HFFc6 (cell line): ENCODE measurements at regions not wholly inside any gene's neighbourhood (a gene's known extent, or its start where the extent isn't known, plus 50 kb on each side); places are given as distances from the start of the nearest gene placed in this dataset.

Source experiments
- DNase-seq: peaks from one replicate; pipeline ENCODE4 v3.0.0-alpha.2; 2018
- H3K27ac Mint-ChIP-seq: 2 replicates; pipeline ENCODE4 v1.8.0; 2020; ENCODE audit warnings: mild to moderate bottlenecking, mixed read lengths
- H3K27me3 Mint-ChIP-seq: 2 replicates; pipeline ENCODE4 v1.8.0; 2021; ENCODE audit warnings: mild to moderate bottlenecking, moderate library complexity, mixed read lengths; ENCODE audit not compliant: insufficient read depth
- H3K36me3 Mint-ChIP-seq: 2 replicates; pipeline ENCODE4 v1.8.0; 2021; ENCODE audit warnings: low read depth, mixed read lengths
- H3K4me1 Mint-ChIP-seq: 2 replicates; pipeline ENCODE4 v1.8.0; 2020; ENCODE audit warnings: low read depth, mixed read lengths
- H3K4me3 Mint-ChIP-seq: 2 replicates; pipeline ENCODE4 v1.8.0; 2020; ENCODE audit warnings: mild to moderate bottlenecking, moderate library complexity, mixed read lengths
- H3K9me3 Mint-ChIP-seq: 2 replicates; pipeline ENCODE4 v1.8.0; 2020; ENCODE audit warnings: mild to moderate bottlenecking, mixed read lengths
- TF ChIP-seq, protein P1 (sequence below): fragments of 200-600 bp; sonication (generic); IDR thresholded peaks from 2 replicates; pipeline ENCODE4 v1.5.0; 2021; ENCODE audit warnings: antibody characterized with exemption, mild to moderate bottlenecking

GRCh38 chr2:145360129-145360790 is 840.3 kb upstream of the ZEB2 start:
- H3K9me3 Mint-ChIP-seq = no peaks in the 10 kb centered on the region
- no peaks in the 10 kb centered on the region for H3K36me3 Mint-ChIP-seq
- H3K4me1 Mint-ChIP-seq = no peaks in the 10 kb centered on the region; the same call in none of the 2 replicates
- H3K4me3 Mint-ChIP-seq = no peak overlapping the region
- no peaks in the 10 kb centered on the region for H3K27me3 Mint-ChIP-seq
- TF ChIP-seq, protein P1, sequence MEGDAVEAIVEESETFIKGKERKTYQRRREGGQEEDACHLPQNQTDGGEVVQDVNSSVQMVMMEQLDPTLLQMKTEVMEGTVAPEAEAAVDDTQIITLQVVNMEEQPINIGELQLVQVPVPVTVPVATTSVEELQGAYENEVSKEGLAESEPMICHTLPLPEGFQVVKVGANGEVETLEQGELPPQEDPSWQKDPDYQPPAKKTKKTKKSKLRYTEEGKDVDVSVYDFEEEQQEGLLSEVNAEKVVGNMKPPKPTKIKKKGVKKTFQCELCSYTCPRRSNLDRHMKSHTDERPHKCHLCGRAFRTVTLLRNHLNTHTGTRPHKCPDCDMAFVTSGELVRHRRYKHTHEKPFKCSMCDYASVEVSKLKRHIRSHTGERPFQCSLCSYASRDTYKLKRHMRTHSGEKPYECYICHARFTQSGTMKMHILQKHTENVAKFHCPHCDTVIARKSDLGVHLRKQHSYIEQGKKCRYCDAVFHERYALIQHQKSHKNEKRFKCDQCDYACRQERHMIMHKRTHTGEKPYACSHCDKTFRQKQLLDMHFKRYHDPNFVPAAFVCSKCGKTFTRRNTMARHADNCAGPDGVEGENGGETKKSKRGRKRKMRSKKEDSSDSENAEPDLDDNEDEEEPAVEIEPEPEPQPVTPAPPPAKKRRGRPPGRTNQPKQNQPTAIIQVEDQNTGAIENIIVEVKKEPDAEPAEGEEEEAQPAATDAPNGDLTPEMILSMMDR = no peak
- no peak for DNase-seq
- H3K27ac Mint-ChIP-seq = no peak overlapping the region

- Mint-ChIP-seq H3K36me3 (no peaks in the 10 kb centered on the region), H3K27me3 (no peaks in the 10 kb centered on the region), H3K27ac (no peak overlapping the region), H3K4me1 (no peaks in the 10 kb centered on the region; the same call in none of the 2 replicates), H3K4me3 (no peak overlapping the region), H3K9me3 (no peaks in the 10 kb centered on the region)
- DNase-seq = no peak
- TF ChIP-seq, protein P1 = no peak
Observed at GRCh38 chr2:145359561-145359960, 839.6 kb upstream of the ZEB2 start.

GRCh38 chr2:145356056-145356455 is 836.1 kb upstream of the ZEB2 start:
- Mint-ChIP-seq H3K36me3 (no peaks in the 10 kb centered on the region), H3K4me1 (peaks cover 14% of the 10 kb centered on the region), H3K9me3 (no peaks in the 10 kb centered on the region), H3K27ac (no peak overlapping the region; the same call in 1 of the 2 replicates), H3K4me3 (no peak overlapping the region), H3K27me3 (no peaks in the 10 kb centered on the region)
- no peak for DNase-seq
- TF ChIP-seq, protein P1 = no peak

GRCh38 chr2:145352484-145352883 is 832.6 kb upstream of the ZEB2 start:
- H3K27me3 Mint-ChIP-seq = no peaks in the 10 kb centered on the region

GRCh38 chr2:145351864-145352425 is 832.0 kb upstream of the ZEB2 start:
- Mint-ChIP-seq H3K27me3 (no peaks in the 10 kb centered on the region), H3K4me1 (peaks cover 33% of the 10 kb centered on the region), H3K9me3 (no peaks in the 10 kb centered on the region), H3K4me3 (no peak overlapping the region), H3K36me3 (no peaks in the 10 kb centered on the region), H3K27ac (no peak overlapping the region)
- DNase-seq = no peak
- TF ChIP-seq, protein P1 = no peak

More at GRCh38 chr2:145352484-145352883, 832.6 kb upstream of the ZEB2 start:
- Mint-ChIP-seq H3K36me3 (no peaks in the 10 kb centered on the region), H3K4me3 (no peak overlapping the region), H3K27ac (no peak overlapping the region), H3K4me1 (peaks cover 33% of the 10 kb centered on the region), H3K9me3 (no peaks in the 10 kb centered on the region)
- no peak for DNase-seq
- TF ChIP-seq, protein P1 = no peak
